ENCODE measurements at regions not wholly inside any gene's neighbourhood (a gene's known extent, or its start where the extent isn't known, plus 50 kb on each side); places are given as distances from the start of the nearest gene placed in this dataset.

GRCh38 chr11:113549061-113549460 is 73.9 kb upstream of the DRD2 start:
- TF ChIP-seq EZH2phosphoT487 (IDR thresholded peaks at IDR 0.05) (no peak), CTCF (IDR thresholded peaks at IDR 0.05) (no peak), EZH2 (IDR thresholded peaks at IDR 0.05) (no peak)
- Mint-ChIP-seq H3K4me1 (peaks cover 24% of the 10 kb centered on the region), H3K4me3 (no peak overlapping the region), H3K9me3 (no peaks in the 10 kb centered on the region), H3K27me3 (ENCODE audit: insufficient read depth, low read depth) (peaks cover 6% of the 10 kb centered on the region), H3K36me3 (no peaks in the 10 kb centered on the region), H3K27ac (no peak overlapping the region)
- Histone ChIP-seq H3K9ac (no peak overlapping the region), H3K27me3 (no peaks in the 10 kb centered on the region), H3F3A (ENCODE audit: low read depth) (no peaks in the 10 kb centered on the region), H3K4me3 (no peak overlapping the region), H3K27ac (no peak overlapping the region), H3K4me1 (peaks cover 20% of the 10 kb centered on the region), H3K4me2 (no peak overlapping the region), H3K9me3 (ENCODE audit: low read depth) (no peaks in the 10 kb centered on the region), H4K20me1 (ENCODE audit: low read depth) (no peaks in the 10 kb centered on the region), H3K36me3 (no peaks in the 10 kb centered on the region), H2AFZ (replicated peaks) (no peak overlapping the region), H3K79me2 (ENCODE audit: low read depth) (no peaks in the 10 kb centered on the region)
- DNase-seq (ENCODE audit: low spot score), result no peak

- H3K36me3 Mint-ChIP-seq, result no peaks in the 10 kb centered on the region
- H3K27ac Mint-ChIP-seq, result no peak overlapping the region
- no peak overlapping the region for H3K4me3 Mint-ChIP-seq
- H2AFZ ChIP-seq (replicated peaks), result no peak overlapping the region
- no peaks in the 10 kb centered on the region for H4K20me1 ChIP-seq (ENCODE audit: low read depth)
- H3K4me3 ChIP-seq, result no peak overlapping the region
- no peaks in the 10 kb centered on the region for H3K9me3 ChIP-seq (ENCODE audit: low read depth)
- H3K9ac ChIP-seq, result no peak overlapping the region
- H3K79me2 ChIP-seq (ENCODE audit: low read depth), result no peaks in the 10 kb centered on the region
- no peaks in the 10 kb centered on the region for H3F3A ChIP-seq (ENCODE audit: low read depth)
- peaks cover 7% of the 10 kb centered on the region for H3K4me1 ChIP-seq
- H3K4me1 Mint-ChIP-seq, result peaks cover 13% of the 10 kb centered on the region
- no peak overlapping the region for H3K27ac ChIP-seq
- no peak overlapping the region for H3K4me2 ChIP-seq
- TF ChIP-seq EZH2phosphoT487 (IDR thresholded peaks at IDR 0.05), result no peak
- TF ChIP-seq EZH2 (IDR thresholded peaks at IDR 0.05), result no peak
- TF ChIP-seq CTCF (IDR thresholded peaks at IDR 0.05), result no peak
- no peak for DNase-seq (ENCODE audit: low spot score)
- H3K27me3 ChIP-seq, result no peaks in the 10 kb centered on the region
- H3K27me3 Mint-ChIP-seq (ENCODE audit: insufficient read depth, low read depth), result peaks cover 6% of the 10 kb centered on the region
- no peaks in the 10 kb centered on the region for H3K36me3 ChIP-seq
- no peaks in the 10 kb centered on the region for H3K9me3 Mint-ChIP-seq
Measured at GRCh38 chr11:113547739-113548138, 72.5 kb upstream of the DRD2 start.

DNA sequence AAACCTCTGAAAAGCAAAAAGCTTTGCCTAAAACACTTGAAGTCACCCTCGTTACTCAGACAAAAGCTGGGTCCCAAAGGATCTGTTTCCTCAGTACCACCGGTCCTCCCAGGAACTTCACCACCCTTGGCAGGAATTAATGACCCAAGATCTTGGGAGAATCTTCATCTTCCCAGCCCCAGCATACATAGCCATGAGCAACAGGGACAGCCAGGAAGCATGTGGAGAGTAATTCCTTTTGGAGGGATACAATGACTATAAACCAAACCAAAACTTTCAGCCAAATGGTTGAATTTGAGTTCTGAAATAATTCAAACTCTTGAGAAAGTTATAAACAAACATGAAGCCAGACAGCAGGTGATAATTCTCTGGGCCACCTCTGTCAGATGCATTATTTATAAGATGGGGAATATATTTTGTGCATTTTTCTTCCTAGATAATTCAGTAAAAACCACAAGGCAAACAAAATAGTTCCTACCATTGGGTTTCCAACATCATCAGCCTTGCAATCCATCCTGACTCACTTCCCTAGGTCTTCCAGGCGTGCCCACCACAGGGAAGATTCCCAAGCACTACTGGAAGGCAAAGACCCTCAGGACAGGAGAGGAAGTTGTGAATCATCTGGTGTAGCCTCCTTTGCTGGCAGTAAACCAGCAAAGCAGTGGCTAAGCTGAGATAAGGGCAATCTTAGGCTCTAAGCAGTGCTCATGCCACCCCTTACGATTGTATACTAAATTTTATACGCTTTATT is 71.7 kb upstream of the DRD2 start:
- H3K27ac ChIP-seq, result no peak overlapping the region
- H3K79me2 ChIP-seq (ENCODE audit: low read depth), result no peaks in the 10 kb centered on the region
- peaks cover 10% of the 10 kb centered on the region for H3K4me1 Mint-ChIP-seq
- no peak overlapping the region for H3K4me2 ChIP-seq
- no peaks in the 10 kb centered on the region for H3K36me3 ChIP-seq
- no peaks in the 10 kb centered on the region for H3K36me3 Mint-ChIP-seq
- H3K4me1 ChIP-seq, result peaks cover 7% of the 10 kb centered on the region
- no peak overlapping the region for H3K4me3 ChIP-seq
- H4K20me1 ChIP-seq (ENCODE audit: low read depth), result no peaks in the 10 kb centered on the region
- H2AFZ ChIP-seq (replicated peaks), result no peak overlapping the region
- no peak for DNase-seq (ENCODE audit: low spot score)
- H3K27me3 ChIP-seq, result no peaks in the 10 kb centered on the region
- H3K27me3 Mint-ChIP-seq (ENCODE audit: insufficient read depth, low read depth), result peaks cover 6% of the 10 kb centered on the region
- TF ChIP-seq EZH2phosphoT487 (IDR thresholded peaks at IDR 0.05), result no peak
- no peak for TF ChIP-seq CTCF (IDR thresholded peaks at IDR 0.05)
- TF ChIP-seq EZH2 (IDR thresholded peaks at IDR 0.05), result no peak
- H3K4me3 Mint-ChIP-seq, result no peak overlapping the region
- no peaks in the 10 kb centered on the region for H3K9me3 Mint-ChIP-seq
- H3K9ac ChIP-seq, result no peak overlapping the region
- H3K9me3 ChIP-seq (ENCODE audit: low read depth), result no peaks in the 10 kb centered on the region
- no peak overlapping the region for H3K27ac Mint-ChIP-seq
- no peaks in the 10 kb centered on the region for H3F3A ChIP-seq (ENCODE audit: low read depth)

All from neural progenitor cell (in vitro differentiated cells).